Activated CD4-positive, alpha-beta T cell treated with anti-CD3 and anti-CD28 coated beads for 36 hours (primary cell): ENCODE measurements at regions not wholly inside any gene's neighbourhood (a gene's known extent, or its start where the extent isn't known, plus 50 kb on each side); places are given as distances from the start of the nearest gene placed in this dataset.

Source experiments
- ATAC-seq: fragments of 200-7000 bp; cut with Tn5 transposase; one replicate; pipeline ENCODE4 v1.10.0; 2021; ENCODE audit warnings: mild to moderate bottlenecking, moderate library complexity
- CTCF ChIA-PET: fragments of 350-600 bp; sonication (Branson Sonifier 250); formaldehyde crosslinking; loops from one replicate; lab custom pipeline; 2021; ENCODE audit warnings: antibody characterized with exemption; lab: Charles Lee
- POLR2A ChIA-PET: fragments of 350-600 bp; sonication (Branson Sonifier 250); formaldehyde crosslinking; loops from one replicate; lab custom pipeline; 2021; ENCODE audit warnings: antibody characterized with exemption, inconsistent platforms; lab: Charles Lee
- DNase-seq: peaks from one replicate; pipeline ENCODE4 v3.0.0-alpha.2; 2020
- H3K27ac Mint-ChIP-seq: one replicate; pipeline ENCODE4 v1.8.0; 2021; ENCODE audit warnings: mixed read lengths
- H3K27me3 Mint-ChIP-seq: one replicate; pipeline ENCODE4 v1.8.0; 2021; ENCODE audit warnings: mixed read lengths
- H3K36me3 Mint-ChIP-seq: one replicate; pipeline ENCODE4 v1.8.0; 2021; ENCODE audit warnings: low read depth, mixed read lengths
- H3K4me1 Mint-ChIP-seq: one replicate; pipeline ENCODE4 v1.8.0; 2021; ENCODE audit warnings: mixed read lengths
- H3K4me3 Mint-ChIP-seq: one replicate; pipeline ENCODE4 v1.8.0; 2021; ENCODE audit warnings: mild to moderate bottlenecking, moderate library complexity, mixed read lengths
- H3K9me3 Mint-ChIP-seq: one replicate; pipeline ENCODE4 v1.8.0; 2021; ENCODE audit warnings: low read depth, mixed read lengths
- intact Hi-C, 2 experiments: fragments of 100-400 bp; cut with DNase I in 1 of 2; cut with micrococcal nuclease in 1 of 2; formaldehyde crosslinking; loops; one replicate each; pipeline versions ENCODE4 v1.14.2 to v1.15.1; 2022 to 2024; cut with DNase I, micrococcal nuclease

DNA sequence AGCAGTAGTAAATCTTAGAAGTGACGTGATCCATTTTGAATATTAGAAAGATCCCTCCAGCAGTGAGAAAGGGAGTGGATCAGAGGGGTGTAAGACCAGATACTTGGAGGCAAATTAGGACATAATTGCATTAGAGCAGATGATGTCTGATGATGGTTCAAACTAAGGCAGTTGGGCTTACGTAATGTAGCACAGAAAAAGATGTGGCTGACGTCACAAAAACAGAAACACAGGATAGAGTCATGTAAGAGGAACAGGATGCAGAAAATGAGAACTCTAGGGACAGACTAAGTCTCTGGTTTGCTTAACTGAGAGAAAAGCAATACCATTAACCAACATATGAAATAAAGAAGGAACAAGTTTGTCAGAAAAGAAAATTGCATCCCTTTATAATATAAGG lies 392.5 kb upstream of the DACH1 start:
- ATAC-seq (no peak), DNase-seq (no peak)
- Mint-ChIP-seq H3K27me3 (no peaks in the 10 kb centered on the region), H3K36me3 (no peaks in the 10 kb centered on the region), H3K4me1 (no peaks in the 10 kb centered on the region), H3K9me3 (peaks cover 1% of the 10 kb centered on the region), H3K4me3 (no peak overlapping the region), H3K27ac (no peak overlapping the region)
- intact Hi-C loops = loop anchor here in 1 of 2 experiments (10.0 kb wide), 1 partner anchor 65 kb away; no protein-coding TSS in a partner anchor
- POLR2A ChIA-PET = no interaction called here
- CTCF ChIA-PET = no interaction called here

DNA sequence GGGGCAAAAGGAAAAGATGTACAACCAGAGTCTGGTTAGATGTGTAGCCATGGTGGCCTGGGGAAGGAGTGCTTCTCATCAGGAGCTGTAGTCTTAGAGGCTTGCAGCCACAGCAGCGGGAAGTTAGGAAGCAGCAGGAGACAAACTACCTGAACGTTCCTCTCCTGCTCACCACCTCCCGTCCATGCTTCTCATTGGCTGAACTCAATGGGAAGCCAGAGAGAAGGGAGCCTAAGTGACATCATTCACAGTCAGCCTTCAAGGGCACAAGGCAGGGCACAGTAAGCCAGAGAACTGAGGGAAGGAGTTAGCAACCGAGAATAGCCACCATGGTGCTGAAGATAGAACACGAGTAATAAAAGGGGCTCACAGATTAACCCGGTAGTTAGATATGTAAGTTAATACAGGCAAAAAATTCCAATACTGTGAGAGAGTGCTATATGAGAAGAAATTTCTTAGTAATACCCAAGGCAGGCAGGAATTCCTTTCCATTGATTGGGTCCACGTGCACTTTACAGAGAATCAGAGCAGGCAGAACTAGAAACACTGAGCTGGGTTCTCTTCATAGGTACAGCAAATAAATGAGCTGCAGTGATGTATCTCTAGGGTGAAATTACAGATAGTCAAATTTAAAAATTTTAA lies 391.5 kb upstream of the DACH1 start:
- H3K9me3 Mint-ChIP-seq = no peaks in the 10 kb centered on the region
- POLR2A ChIA-PET = no interaction called here

DNA sequence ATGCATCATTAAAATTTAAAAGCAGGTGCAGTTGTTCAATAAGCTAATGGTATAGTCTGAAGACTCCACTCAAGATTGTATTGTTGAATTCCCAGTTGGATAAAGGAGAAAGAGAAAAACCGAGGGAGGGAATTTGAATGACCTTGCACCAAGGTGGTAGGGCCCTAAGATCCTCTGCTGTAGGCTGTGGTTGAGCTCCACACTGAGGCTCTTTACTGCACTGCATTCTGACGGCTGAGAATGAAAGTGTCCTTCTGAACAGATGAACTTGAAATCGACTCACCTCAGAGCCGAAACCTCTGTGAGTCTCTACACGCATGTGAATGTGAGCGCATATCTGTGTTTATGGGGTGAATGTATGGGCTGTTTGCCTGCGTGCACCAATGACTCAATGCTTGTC lies 388.9 kb upstream of the DACH1 start:
- Mint-ChIP-seq H3K9me3 (peaks cover 3% of the 10 kb centered on the region), H3K27ac (no peak overlapping the region), H3K36me3 (no peaks in the 10 kb centered on the region), H3K27me3 (no peaks in the 10 kb centered on the region), H3K4me1 (no peaks in the 10 kb centered on the region), H3K4me3 (no peak overlapping the region)
- POLR2A ChIA-PET = no interaction called here
- intact Hi-C loops = loop anchor here in 1 of 2 experiments (10.0 kb wide), 1 partner anchor 61 kb away; no protein-coding TSS in a partner anchor
- DNase-seq (no peak), ATAC-seq (no peak)
- CTCF ChIA-PET = no interaction called here

More for the DNA sequence above, 391.5 kb upstream of the DACH1 start:
- Mint-ChIP-seq H3K36me3 (no peaks in the 10 kb centered on the region), H3K4me3 (no peak overlapping the region), H3K27ac (no peak overlapping the region), H3K4me1 (no peaks in the 10 kb centered on the region), H3K27me3 (no peaks in the 10 kb centered on the region)
- intact Hi-C loops = loop anchor here in 1 of 2 experiments (10.0 kb wide), 1 partner anchor 64 kb away; no protein-coding TSS in a partner anchor
- DNase-seq = no peak
- CTCF ChIA-PET = no interaction called here
- no peak for ATAC-seq

DNA sequence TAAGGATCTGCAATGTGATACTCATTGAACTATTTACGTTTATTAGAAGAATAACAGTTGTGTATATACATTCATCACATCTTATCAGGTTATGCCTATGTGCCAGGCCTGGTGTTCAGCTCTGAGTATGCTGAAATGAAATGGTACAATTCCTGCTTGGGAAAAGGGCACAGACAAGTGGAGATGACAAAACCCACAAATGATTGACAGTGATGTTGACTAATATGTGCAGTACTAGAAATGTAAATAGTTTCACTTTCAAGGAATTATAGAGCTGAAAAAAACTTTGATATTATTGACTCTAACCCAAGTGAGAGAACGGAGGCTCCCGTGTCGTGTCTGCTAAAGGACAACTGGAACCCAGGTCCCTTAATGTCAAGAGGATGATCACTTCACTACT lies 386.8 kb upstream of the DACH1 start:
- ChIA-PET POLR2A (no interaction called here), CTCF (no interaction called here)
- intact Hi-C loops = loop anchor here in 1 of 2 experiments (10.0 kb wide), 1 partner anchor 59 kb away; no protein-coding TSS in a partner anchor
- Mint-ChIP-seq H3K27ac (no peak overlapping the region), H3K9me3 (peaks cover 3% of the 10 kb centered on the region), H3K27me3 (no peaks in the 10 kb centered on the region), H3K4me1 (no peaks in the 10 kb centered on the region), H3K36me3 (no peaks in the 10 kb centered on the region), H3K4me3 (no peak overlapping the region)
- no peak for DNase-seq
- ATAC-seq = no peak

DNA sequence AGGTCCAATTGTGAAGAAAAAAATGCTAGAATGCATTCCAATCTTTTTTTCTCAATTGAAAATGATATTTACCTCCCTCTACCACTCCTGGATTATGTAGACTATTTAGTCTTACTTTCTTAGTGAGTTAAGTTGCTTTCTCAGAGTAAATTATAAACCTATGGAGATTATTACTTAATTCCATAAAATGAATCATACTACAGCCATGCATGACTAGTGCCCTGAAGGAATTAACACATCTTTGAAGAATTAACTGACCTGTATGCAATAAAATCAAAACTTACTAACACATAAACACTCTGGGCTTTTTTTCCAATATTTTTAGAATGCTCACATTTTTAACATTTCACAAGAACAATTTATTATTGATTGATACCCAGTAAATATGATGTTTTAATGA lies 379.4 kb upstream of the DACH1 start:
- Mint-ChIP-seq H3K4me3 (no peak overlapping the region), H3K27ac (no peak overlapping the region), H3K9me3 (no peaks in the 10 kb centered on the region), H3K4me1 (no peaks in the 10 kb centered on the region), H3K36me3 (no peaks in the 10 kb centered on the region), H3K27me3 (no peaks in the 10 kb centered on the region)
- POLR2A ChIA-PET = no interaction called here
- ATAC-seq (no peak), DNase-seq (no peak)
- intact Hi-C loops = no loop called here
- CTCF ChIA-PET = no interaction called here

DNA sequence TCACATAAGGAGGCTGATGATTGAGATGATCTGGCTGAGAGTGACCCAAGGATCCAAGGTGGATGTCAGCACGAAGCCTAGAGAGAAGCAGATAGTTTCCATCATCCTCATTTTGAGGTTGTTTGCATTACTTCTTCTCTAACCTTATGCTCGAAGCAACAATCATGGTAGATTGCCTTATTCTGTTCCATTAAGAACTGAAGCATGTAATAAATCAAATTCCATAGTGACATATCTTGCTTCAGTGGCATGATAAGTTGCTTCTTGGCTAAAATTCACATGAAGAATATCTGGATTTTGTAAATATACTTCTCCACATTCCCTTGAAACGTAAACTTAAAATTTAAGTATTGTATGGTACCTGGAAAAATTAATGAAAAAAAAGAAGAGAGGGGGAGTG lies 377.8 kb upstream of the DACH1 start:
- H3K4me1 Mint-ChIP-seq = no peaks in the 10 kb centered on the region
- intact Hi-C loops = no loop called here
- no peak overlapping the region for H3K27ac Mint-ChIP-seq
- H3K36me3 Mint-ChIP-seq = no peaks in the 10 kb centered on the region
- H3K27me3 Mint-ChIP-seq = no peaks in the 10 kb centered on the region
- ATAC-seq (no peak), DNase-seq (no peak)
- no peak overlapping the region for H3K4me3 Mint-ChIP-seq
- ChIA-PET CTCF (no interaction called here), POLR2A (no interaction called here)
- no peaks in the 10 kb centered on the region for H3K9me3 Mint-ChIP-seq

DNA sequence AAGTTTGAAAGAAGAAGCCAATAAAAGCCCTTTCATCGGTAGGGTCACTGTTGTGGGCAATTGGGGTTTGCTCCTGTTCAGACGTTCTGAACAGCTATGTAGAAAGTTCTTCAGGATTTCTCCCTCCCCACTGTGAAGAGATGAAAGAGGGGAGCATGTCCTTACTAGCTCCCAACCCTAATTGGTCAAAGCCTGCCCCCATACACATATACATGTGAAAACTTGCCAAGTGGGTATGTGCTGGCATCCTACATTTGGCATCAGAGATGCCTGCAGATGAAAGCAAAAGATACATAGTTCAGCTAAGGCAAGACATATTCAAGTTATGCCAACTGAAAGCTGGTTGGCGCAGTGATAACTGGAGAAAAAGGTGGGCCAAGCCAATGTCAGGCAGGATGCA lies 363.1 kb upstream of the DACH1 start:
- no peak overlapping the region for H3K4me3 Mint-ChIP-seq
- ChIA-PET POLR2A (no interaction called here), CTCF (no interaction called here)
- H3K27ac Mint-ChIP-seq = no peak overlapping the region
- intact Hi-C loops = no loop called here
- no peaks in the 10 kb centered on the region for H3K4me1 Mint-ChIP-seq
- no peaks in the 10 kb centered on the region for H3K36me3 Mint-ChIP-seq
- H3K9me3 Mint-ChIP-seq = no peaks in the 10 kb centered on the region
- H3K27me3 Mint-ChIP-seq = no peaks in the 10 kb centered on the region
- no peak for ATAC-seq
- DNase-seq = no peak

DNA sequence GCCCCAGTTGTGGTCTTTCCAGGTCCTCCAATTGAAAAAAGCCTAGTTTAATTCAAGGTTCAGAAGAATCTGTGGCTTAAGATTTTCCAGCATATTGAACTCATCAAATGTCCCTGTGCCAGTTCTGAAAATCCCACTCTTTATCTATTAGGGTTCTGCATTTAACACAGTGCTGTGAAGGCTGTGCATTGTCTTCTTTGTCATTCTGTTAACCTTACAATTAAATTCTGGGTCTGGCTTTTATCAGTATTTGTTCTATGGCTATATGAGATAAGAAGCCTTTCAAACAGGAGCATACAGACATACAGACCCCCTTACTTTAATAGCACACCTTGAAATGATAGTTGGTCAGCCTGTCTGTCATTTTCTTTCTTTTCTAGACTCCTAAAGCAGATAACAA lies 362.1 kb upstream of the DACH1 start:
- DNase-seq (no peak), ATAC-seq (no peak)
- Mint-ChIP-seq H3K4me3 (no peak overlapping the region), H3K9me3 (no peaks in the 10 kb centered on the region), H3K27ac (no peak overlapping the region), H3K36me3 (no peaks in the 10 kb centered on the region), H3K27me3 (no peaks in the 10 kb centered on the region), H3K4me1 (no peaks in the 10 kb centered on the region)
- CTCF ChIA-PET = no interaction called here
- intact Hi-C loops = no loop called here
- POLR2A ChIA-PET = no interaction called here

DNA sequence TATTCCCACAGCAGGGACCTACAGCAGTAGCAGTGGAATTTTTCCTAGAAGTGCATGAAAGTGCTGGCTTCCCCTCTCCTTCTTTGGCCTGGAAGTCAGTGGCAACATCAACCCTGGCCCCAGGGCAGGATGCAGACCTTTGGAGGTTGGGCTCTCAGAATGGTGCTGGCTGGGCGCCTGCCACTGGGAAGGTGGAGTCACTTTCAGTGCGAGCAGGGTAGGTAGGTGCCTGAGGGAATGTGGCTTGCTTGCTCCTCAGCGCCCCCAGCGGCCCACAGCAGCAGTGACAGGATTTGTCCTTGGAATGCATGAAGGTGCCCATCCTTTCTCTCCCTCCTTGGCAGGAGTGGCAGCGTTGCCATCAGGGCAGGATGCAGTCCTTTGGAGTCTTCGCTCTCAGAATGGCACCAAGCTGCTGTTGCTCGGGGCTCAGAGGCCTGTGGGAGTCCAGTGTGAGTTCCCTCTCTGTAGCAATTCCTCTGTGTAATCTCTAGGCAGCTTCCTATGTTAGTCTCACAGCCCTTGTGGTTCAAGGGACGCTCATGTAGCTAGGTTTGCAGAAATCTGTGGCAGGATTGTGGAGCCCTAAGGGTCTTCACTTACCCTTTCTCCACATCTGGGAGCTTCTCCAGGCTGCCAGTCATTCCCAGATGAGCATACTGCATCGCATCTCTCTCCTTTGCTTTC lies 354.4 kb upstream of the DACH1 start:
- no peak for ATAC-seq
- H3K36me3 Mint-ChIP-seq = no peaks in the 10 kb centered on the region
- CTCF ChIA-PET = interaction anchor here (1.2 kb wide), 1 partner anchor 16 kb away, joined by 3 read pairs; no protein-coding TSS in a partner anchor
- H3K4me1 Mint-ChIP-seq = no peaks in the 10 kb centered on the region
- no peak overlapping the region for H3K27ac Mint-ChIP-seq
- intact Hi-C loops = no loop called here
- no peak overlapping the region for H3K4me3 Mint-ChIP-seq
- peaks cover 3% of the 10 kb centered on the region for H3K9me3 Mint-ChIP-seq
- POLR2A ChIA-PET = no interaction called here
- peak; percentile 29 for DNase-seq
- H3K27me3 Mint-ChIP-seq = no peaks in the 10 kb centered on the region

DNA sequence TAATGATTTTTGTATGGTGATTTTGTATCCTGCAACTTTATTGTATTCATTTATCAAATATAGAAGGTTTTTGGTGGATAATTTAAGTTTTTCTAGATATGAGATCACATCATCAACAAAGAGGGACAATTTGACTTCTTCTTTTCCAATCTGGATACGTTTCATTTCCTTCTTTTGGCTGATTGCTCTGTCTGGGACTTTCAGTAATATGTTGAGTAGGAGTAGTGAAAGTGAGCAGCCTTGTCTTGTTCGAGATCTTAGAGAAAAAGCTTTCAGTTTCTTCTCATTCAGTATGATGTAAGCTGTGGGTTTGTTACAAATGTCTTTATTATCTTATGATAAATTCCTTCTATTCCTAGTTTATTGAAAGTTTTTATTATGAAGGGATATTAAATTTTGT lies 352.0 kb upstream of the DACH1 start:
- intact Hi-C loops = no loop called here
- no peaks in the 10 kb centered on the region for H3K36me3 Mint-ChIP-seq
- no peaks in the 10 kb centered on the region for H3K4me1 Mint-ChIP-seq
- peaks cover 3% of the 10 kb centered on the region for H3K9me3 Mint-ChIP-seq
- DNase-seq = no peak
- ChIA-PET POLR2A (no interaction called here), CTCF (no interaction called here)
- H3K27ac Mint-ChIP-seq = no peak overlapping the region
- H3K4me3 Mint-ChIP-seq = no peak overlapping the region
- H3K27me3 Mint-ChIP-seq = no peaks in the 10 kb centered on the region
- ATAC-seq = no peak

DNA sequence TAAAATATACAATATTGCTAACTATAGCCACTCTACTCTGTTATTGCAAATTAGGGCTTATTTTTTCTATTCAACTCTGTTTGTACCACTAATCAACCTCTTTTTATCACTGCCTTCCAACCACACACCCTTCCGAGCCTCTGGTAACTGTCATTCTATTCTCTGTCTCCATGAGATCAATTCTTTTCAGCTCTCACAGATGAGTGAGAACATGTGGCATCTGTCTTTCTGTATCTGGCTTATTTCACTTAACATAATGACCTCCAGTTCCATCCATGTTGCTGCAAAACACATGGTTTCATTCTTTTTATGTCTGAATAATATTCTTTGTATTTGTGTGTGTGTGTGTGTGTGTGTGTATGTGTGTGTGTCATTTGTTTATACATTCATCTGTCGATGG lies 350.1 kb upstream of the DACH1 start:
- intact Hi-C loops = no loop called here
- CTCF ChIA-PET = no interaction called here
- no peak overlapping the region for H3K4me3 Mint-ChIP-seq
- no peaks in the 10 kb centered on the region for H3K27me3 Mint-ChIP-seq
- DNase-seq (no peak), ATAC-seq (no peak)
- H3K4me1 Mint-ChIP-seq = no peaks in the 10 kb centered on the region
- no peak overlapping the region for H3K27ac Mint-ChIP-seq
- peaks cover 3% of the 10 kb centered on the region for H3K9me3 Mint-ChIP-seq
- POLR2A ChIA-PET = no interaction called here
- no peaks in the 10 kb centered on the region for H3K36me3 Mint-ChIP-seq

DNA sequence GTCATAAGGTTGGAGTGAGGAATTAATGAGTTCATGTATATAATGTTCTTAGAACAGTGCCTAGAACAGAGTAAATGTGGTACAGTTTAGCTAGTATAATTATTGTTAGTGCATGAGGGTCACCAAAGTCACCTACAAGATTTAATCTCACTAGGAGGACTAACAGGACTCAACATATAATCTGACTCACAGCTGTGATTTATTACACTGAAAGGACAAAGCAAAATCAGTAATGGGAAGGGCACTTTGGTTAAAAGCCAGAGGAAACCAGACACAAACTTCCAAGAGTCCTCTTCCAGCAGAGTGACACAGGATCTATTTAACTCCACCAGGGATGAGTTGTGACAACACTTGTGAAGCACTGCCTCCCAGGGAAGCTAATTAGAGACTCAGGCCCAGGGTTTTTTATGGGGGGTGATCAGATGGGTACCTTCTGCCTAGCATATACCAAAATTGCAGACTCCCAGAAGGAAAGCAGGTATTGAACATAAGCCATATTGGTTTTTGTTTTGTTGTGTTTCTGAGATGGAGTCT lies 341.2 kb upstream of the DACH1 start:
- CTCF ChIA-PET = no interaction called here
- intact Hi-C loops = no loop called here
- no peaks in the 10 kb centered on the region for H3K27me3 Mint-ChIP-seq
- H3K4me3 Mint-ChIP-seq = no peak overlapping the region
- POLR2A ChIA-PET = no interaction called here
- DNase-seq (no peak), ATAC-seq (no peak)
- no peak overlapping the region for H3K27ac Mint-ChIP-seq
- H3K9me3 Mint-ChIP-seq = no peaks in the 10 kb centered on the region
- H3K36me3 Mint-ChIP-seq = no peaks in the 10 kb centered on the region
- no peaks in the 10 kb centered on the region for H3K4me1 Mint-ChIP-seq
